ENCODE measurements at regions not wholly inside any gene's neighbourhood (a gene's known extent, or its start where the extent isn't known, plus 50 kb on each side); places are given as distances from the start of the nearest gene placed in this dataset.
A peak's percentile ranks its signal among the peaks of the same experiment; 100 is the strongest.
"Not testable (repeated sequence)": the region's sequence is repeated elsewhere in the genome, so short reads cannot be mapped to it uniquely, and the experiment has no call there.

GRCh38 chr13:22903301-22903700 is 277.5 kb upstream of the SGCG start:
- TF ChIP-seq CTCF (conservative IDR thresholded peaks at IDR 0.05 in 1 of 2, IDR thresholded peaks at IDR 0.05 in 1 of 2; ENCODE audit: low read depth in 1 of 2, low read length in 2 of 2) = no peak
- TF ChIP-seq EZH2 (IDR thresholded peaks at IDR 0.05; ENCODE audit: low read length, missing control alignments) = no peak
- Histone ChIP-seq H3K36me3 (ENCODE audit: control insufficient read depth, insufficient read depth, low read length) (no peaks in the 10 kb centered on the region), H4K20me1 (ENCODE audit: control insufficient read depth, extremely low read depth, insufficient read depth, low read length) (no peaks in the 10 kb centered on the region), H3K4me2 (ENCODE audit: extremely low read depth, insufficient read depth, low read length) (no peak overlapping the region), H3K27me3 (ENCODE audit: control insufficient read depth, insufficient read depth, low read length) (no peaks in the 10 kb centered on the region), H3K4me1 (ENCODE audit: control insufficient read depth, extremely low read depth, insufficient read depth, low read length) (no peaks in the 10 kb centered on the region), H3K9me3 (ENCODE audit: control insufficient read depth, insufficient read depth, low read depth, low read length) (no peaks in the 10 kb centered on the region), H3K79me2 (ENCODE audit: control insufficient read depth, insufficient read depth, low read length) (no peaks in the 10 kb centered on the region), H2AFZ (ENCODE audit: low read length) (no peak overlapping the region), H3K9ac (ENCODE audit: insufficient read depth, low read length) (no peak overlapping the region), H3K4me3 (replicated peaks in 1 of 4; ENCODE audit: control extremely low read depth in 1 of 4, insufficient read depth in 1 of 4, low read depth in 3 of 4, low read length in 4 of 4) (no peak overlapping the region), H3K27ac (ENCODE audit: insufficient read depth, low read length) (no peak overlapping the region)
- no peak for DNase-seq (ENCODE audit: low read depth in 2 of 2)

- Histone ChIP-seq H2AFZ (ENCODE audit: low read length) (no peak overlapping the region), H3K4me1 (ENCODE audit: control insufficient read depth, extremely low read depth, insufficient read depth, low read length) (no peaks in the 10 kb centered on the region), H3K27me3 (ENCODE audit: control insufficient read depth, insufficient read depth, low read length) (no peaks in the 10 kb centered on the region), H4K20me1 (ENCODE audit: control insufficient read depth, extremely low read depth, insufficient read depth, low read length) (no peaks in the 10 kb centered on the region), H3K4me3 (replicated peaks in 1 of 4; ENCODE audit: control extremely low read depth in 1 of 4, insufficient read depth in 1 of 4, low read depth in 3 of 4, low read length in 4 of 4) (no peak overlapping the region), H3K9me3 (ENCODE audit: control insufficient read depth, insufficient read depth, low read depth, low read length) (no peaks in the 10 kb centered on the region), H3K27ac (ENCODE audit: insufficient read depth, low read length) (no peak overlapping the region), H3K9ac (ENCODE audit: insufficient read depth, low read length) (no peak overlapping the region), H3K79me2 (ENCODE audit: control insufficient read depth, insufficient read depth, low read length) (no peaks in the 10 kb centered on the region), H3K36me3 (ENCODE audit: control insufficient read depth, insufficient read depth, low read length) (no peaks in the 10 kb centered on the region), H3K4me2 (ENCODE audit: extremely low read depth, insufficient read depth, low read length) (no peak overlapping the region)
- TF ChIP-seq EZH2 (IDR thresholded peaks at IDR 0.05; ENCODE audit: low read length, missing control alignments) (no peak), CTCF (conservative IDR thresholded peaks at IDR 0.05 in 1 of 2, IDR thresholded peaks at IDR 0.05 in 1 of 2; ENCODE audit: low read depth in 1 of 2, low read length in 2 of 2) (no peak)
- no peak for DNase-seq (ENCODE audit: low read depth in 2 of 2)
Observed at GRCh38 chr13:22903925-22904324, 276.9 kb upstream of the SGCG start.

- Histone ChIP-seq H3K27me3 (ENCODE audit: control insufficient read depth, insufficient read depth, low read length) (no peaks in the 10 kb centered on the region), H4K20me1 (ENCODE audit: control insufficient read depth, extremely low read depth, insufficient read depth, low read length) (no peaks in the 10 kb centered on the region), H3K4me3 (replicated peaks in 1 of 4; ENCODE audit: control extremely low read depth in 1 of 4, insufficient read depth in 1 of 4, low read depth in 3 of 4, low read length in 4 of 4) (peak overlapping the region; percentile 52 to 82 (median 61)), H3K36me3 (ENCODE audit: control insufficient read depth, insufficient read depth, low read length) (no peaks in the 10 kb centered on the region), H3K9ac (ENCODE audit: insufficient read depth, low read length) (no peak overlapping the region), H3K79me2 (ENCODE audit: control insufficient read depth, insufficient read depth, low read length) (no peaks in the 10 kb centered on the region), H2AFZ (ENCODE audit: low read length) (peak overlapping the region; percentile 83), H3K4me1 (ENCODE audit: control insufficient read depth, extremely low read depth, insufficient read depth, low read length) (no peaks in the 10 kb centered on the region), H3K27ac (ENCODE audit: insufficient read depth, low read length) (no peak overlapping the region), H3K4me2 (ENCODE audit: extremely low read depth, insufficient read depth, low read length) (peak overlapping the region; percentile 80), H3K9me3 (ENCODE audit: control insufficient read depth, insufficient read depth, low read depth, low read length) (no peaks in the 10 kb centered on the region)
- TF ChIP-seq EZH2 (IDR thresholded peaks at IDR 0.05; ENCODE audit: low read length, missing control alignments) (peak; percentile 36), CTCF (conservative IDR thresholded peaks at IDR 0.05 in 1 of 2, IDR thresholded peaks at IDR 0.05 in 1 of 2; ENCODE audit: low read depth in 1 of 2, low read length in 2 of 2) (no peak)
- DNase-seq (ENCODE audit: low read depth in 2 of 2) = peak; percentile 64 to 65
Observed at GRCh38 chr13:22915442-22916082, 265.2 kb upstream of the SGCG start.

GRCh38 chr13:22916276-22916675 is 264.5 kb upstream of the SGCG start:
- peak overlapping the region in 1 of 4 experiments; percentile 82 for H3K4me3 ChIP-seq (replicated peaks in 1 of 4; ENCODE audit: control extremely low read depth in 1 of 4, insufficient read depth in 1 of 4, low read depth in 3 of 4, low read length in 4 of 4)
- H3K9me3 ChIP-seq (ENCODE audit: control insufficient read depth, insufficient read depth, low read depth, low read length); H3K9ac ChIP-seq (ENCODE audit: insufficient read depth, low read length); H3K36me3 ChIP-seq (ENCODE audit: control insufficient read depth, insufficient read depth, low read length); H3K79me2 ChIP-seq (ENCODE audit: control insufficient read depth, insufficient read depth, low read length); DNase-seq (ENCODE audit: low read depth in 2 of 2); H3K4me2 ChIP-seq (ENCODE audit: extremely low read depth, insufficient read depth, low read length); H2AFZ ChIP-seq (ENCODE audit: low read length); H3K27me3 ChIP-seq (ENCODE audit: control insufficient read depth, insufficient read depth, low read length); H3K27ac ChIP-seq (ENCODE audit: insufficient read depth, low read length); H4K20me1 ChIP-seq (ENCODE audit: control insufficient read depth, extremely low read depth, insufficient read depth, low read length); H3K4me1 ChIP-seq (ENCODE audit: control insufficient read depth, extremely low read depth, insufficient read depth, low read length): not testable (repeated sequence)
